Cardiac muscle cell (in vitro differentiated cells and primary cell): ENCODE measurements at regions not wholly inside any gene's neighbourhood (a gene's known extent, or its start where the extent isn't known, plus 50 kb on each side); places are given as distances from the start of the nearest gene placed in this dataset.

ENCODE experiments used
- DNase-seq, 2 donors: peaks; one replicate each; pipeline versions ENCODE4 v3.0.0 to v3.0.0-alpha.2; 2010 to 2017; ENCODE audit warnings: low read depth in 1 of 2, low spot score in 1 of 2
- H3K27ac ChIP-seq: fragments of 200-600 bp; sonication (generic); 2 replicates; pipeline ENCODE4 v1.5.1; 2016
- H3K27me3 ChIP-seq: fragments of 200-600 bp; sonication (generic); 2 replicates; pipeline ENCODE4 v1.6.0; 2016; ENCODE audit warnings: control low read depth
- H3K36me3 ChIP-seq: fragments of 200-600 bp; sonication (generic); 2 replicates; pipeline ENCODE4 v1.5.1; 2016; ENCODE audit warnings: control low read depth
- H3K4me1 ChIP-seq: fragments of 200-600 bp; sonication (generic); 2 replicates; pipeline ENCODE4 v1.8.1; 2017; ENCODE audit warnings: low read depth, mild to moderate bottlenecking, mixed run types
- H3K4me3 ChIP-seq: fragments of 200-600 bp; sonication (generic); 2 replicates; pipeline ENCODE4 v1.5.1; 2016; ENCODE audit warnings: mild to moderate bottlenecking
- H3K9me3 ChIP-seq: fragments of 200-600 bp; sonication (generic); 2 replicates; pipeline ENCODE4 v1.5.1; 2017; ENCODE audit warnings: low read depth, mild to moderate bottlenecking, control low read depth
- TF ChIP-seq, protein P1 (sequence below): IDR thresholded peaks from 2 replicates; pipeline ENCODE4 v1.5.1; 2012; ENCODE audit warnings: low read depth, mild to moderate bottlenecking, low read length

- Histone ChIP-seq H3K9me3 (no peaks in the 10 kb centered on the region), H3K4me3 (no peak overlapping the region), H3K36me3 (no peaks in the 10 kb centered on the region), H3K27ac (no peak overlapping the region), H3K27me3 (no peaks in the 10 kb centered on the region), H3K4me1 (peaks cover 10% of the 10 kb centered on the region)
- no peak for DNase-seq
- TF ChIP-seq, protein P1, sequence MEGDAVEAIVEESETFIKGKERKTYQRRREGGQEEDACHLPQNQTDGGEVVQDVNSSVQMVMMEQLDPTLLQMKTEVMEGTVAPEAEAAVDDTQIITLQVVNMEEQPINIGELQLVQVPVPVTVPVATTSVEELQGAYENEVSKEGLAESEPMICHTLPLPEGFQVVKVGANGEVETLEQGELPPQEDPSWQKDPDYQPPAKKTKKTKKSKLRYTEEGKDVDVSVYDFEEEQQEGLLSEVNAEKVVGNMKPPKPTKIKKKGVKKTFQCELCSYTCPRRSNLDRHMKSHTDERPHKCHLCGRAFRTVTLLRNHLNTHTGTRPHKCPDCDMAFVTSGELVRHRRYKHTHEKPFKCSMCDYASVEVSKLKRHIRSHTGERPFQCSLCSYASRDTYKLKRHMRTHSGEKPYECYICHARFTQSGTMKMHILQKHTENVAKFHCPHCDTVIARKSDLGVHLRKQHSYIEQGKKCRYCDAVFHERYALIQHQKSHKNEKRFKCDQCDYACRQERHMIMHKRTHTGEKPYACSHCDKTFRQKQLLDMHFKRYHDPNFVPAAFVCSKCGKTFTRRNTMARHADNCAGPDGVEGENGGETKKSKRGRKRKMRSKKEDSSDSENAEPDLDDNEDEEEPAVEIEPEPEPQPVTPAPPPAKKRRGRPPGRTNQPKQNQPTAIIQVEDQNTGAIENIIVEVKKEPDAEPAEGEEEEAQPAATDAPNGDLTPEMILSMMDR = no peak
These were observed 249.7 kb upstream of the PITRM1 start for GRCh38 chr10:3422282-3422681.

DNA sequence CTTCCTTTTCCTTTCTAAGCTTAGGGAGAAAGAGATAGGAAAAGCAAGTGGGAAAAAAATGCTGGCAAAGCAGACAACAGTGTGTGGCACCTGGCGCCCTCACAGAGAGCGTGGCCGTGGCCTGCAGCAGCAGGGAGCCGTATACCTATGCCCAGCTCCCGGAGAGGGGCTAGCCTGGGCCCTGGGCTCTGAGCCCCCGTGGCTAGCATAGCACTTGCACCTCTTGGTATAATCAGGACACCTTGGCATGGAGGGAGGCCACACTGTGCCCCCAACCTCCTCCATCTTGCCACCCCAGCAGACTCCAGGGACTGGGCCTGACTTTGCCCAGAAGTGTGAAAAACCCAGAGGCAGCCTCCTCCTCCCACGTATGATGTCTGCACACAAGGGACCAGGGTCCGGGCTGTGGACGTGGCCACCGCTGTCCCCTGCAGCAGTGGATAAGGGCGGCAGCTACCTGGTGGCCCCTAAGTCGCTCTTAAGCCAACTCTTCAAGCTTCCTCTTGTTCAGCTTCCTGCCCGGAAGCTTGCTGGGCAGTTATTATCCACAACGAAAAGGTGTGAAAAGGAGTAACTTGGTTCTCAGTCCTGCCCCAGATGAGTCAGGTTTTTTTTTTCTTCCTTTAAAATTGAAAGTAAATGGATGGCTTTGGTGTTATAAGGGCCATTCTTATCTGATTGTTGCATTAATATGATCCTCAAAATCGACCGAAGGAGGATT is 249.1 kb upstream of the PITRM1 start:
- Histone ChIP-seq H3K36me3 (no peaks in the 10 kb centered on the region), H3K4me3 (no peak overlapping the region), H3K4me1 (peaks cover 10% of the 10 kb centered on the region), H3K27me3 (no peaks in the 10 kb centered on the region), H3K27ac (no peak overlapping the region), H3K9me3 (no peaks in the 10 kb centered on the region)
- TF ChIP-seq, protein P1 = no peak
- DNase-seq = no peak

- Histone ChIP-seq H3K4me1 (peaks cover 10% of the 10 kb centered on the region), H3K36me3 (no peaks in the 10 kb centered on the region), H3K9me3 (no peaks in the 10 kb centered on the region), H3K27me3 (no peaks in the 10 kb centered on the region), H3K27ac (no peak overlapping the region), H3K4me3 (no peak overlapping the region)
- TF ChIP-seq, protein P1 = no peak
- DNase-seq = no peak
These were observed 248.2 kb upstream of the PITRM1 start for GRCh38 chr10:3420527-3421469.

DNA sequence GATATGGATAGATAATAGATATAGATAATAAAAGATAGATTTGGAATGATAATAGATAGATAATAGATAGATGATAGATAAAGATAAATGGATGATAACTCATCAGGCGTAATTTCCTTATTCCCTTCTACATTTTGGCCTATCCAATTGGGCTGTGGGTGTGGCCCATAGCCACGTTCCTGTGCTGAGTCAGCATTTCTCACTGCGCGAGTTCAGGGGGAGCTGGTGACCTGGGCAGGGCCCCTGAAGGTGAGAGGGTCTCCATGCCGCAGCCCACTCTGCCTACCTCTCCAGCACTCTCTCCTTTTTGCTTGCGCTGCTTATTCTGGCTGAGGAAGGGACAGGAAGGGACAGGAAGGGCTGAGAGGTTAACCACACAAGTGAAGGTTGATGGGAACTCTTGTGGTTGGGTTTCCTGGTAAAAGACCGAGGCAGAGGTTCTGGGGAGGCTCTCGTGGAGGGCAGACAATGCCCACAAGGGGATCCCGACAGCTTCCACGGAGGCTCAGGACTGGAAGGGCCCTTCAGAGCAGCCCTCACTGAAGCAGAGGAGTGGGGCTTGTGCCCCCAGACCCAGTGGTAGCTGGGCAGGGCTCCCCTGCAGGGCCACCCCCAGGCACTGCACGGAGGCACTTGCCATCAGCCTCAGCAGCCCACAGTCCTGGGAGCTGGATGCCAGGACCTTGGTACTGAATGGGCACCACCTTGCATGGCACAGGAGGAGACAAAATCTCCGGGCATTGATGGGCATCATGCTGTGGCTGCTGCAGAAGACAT is 247.3 kb upstream of the PITRM1 start:
- Histone ChIP-seq H3K36me3 (no peaks in the 10 kb centered on the region), H3K27ac (no peak overlapping the region), H3K9me3 (no peaks in the 10 kb centered on the region), H3K4me1 (peaks cover 10% of the 10 kb centered on the region), H3K4me3 (no peak overlapping the region), H3K27me3 (no peaks in the 10 kb centered on the region)
- TF ChIP-seq, protein P1 = no peak
- DNase-seq = no peak

- Histone ChIP-seq H3K36me3 (no peaks in the 10 kb centered on the region), H3K4me1 (peaks cover 10% of the 10 kb centered on the region), H3K27me3 (no peaks in the 10 kb centered on the region), H3K4me3 (no peak overlapping the region), H3K27ac (no peak overlapping the region), H3K9me3 (no peaks in the 10 kb centered on the region)
- TF ChIP-seq, protein P1 = no peak
- DNase-seq = no peak
These were observed 246.3 kb upstream of the PITRM1 start for GRCh38 chr10:3418926-3419325.
